ENCODE measurements at regions not wholly inside any gene's neighbourhood (a gene's known extent, or its start where the extent isn't known, plus 50 kb on each side); places are given as distances from the start of the nearest gene placed in this dataset.
"Not testable (repeated sequence)": the region's sequence is repeated elsewhere in the genome, so short reads cannot be mapped to it uniquely, and the experiment has no call there.

DNA sequence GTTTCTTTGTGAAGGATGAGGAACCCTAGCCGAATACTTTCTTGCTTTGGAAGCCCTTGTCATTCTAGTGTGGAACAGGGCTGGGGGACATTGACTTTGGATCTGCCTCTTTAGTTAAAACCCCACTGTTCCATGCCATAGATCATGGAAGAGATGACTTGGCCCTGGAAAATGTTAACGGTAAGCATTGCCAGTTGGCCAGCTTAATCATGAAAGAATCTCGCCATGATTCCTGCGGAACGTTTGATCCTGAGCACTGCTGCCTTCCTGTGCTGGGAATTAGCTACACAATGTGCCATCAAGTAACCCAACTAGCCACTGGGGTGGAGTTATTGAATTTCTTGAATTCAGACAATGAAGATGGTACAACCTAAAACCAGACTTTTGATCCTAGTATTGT lies 177.6 kb upstream of the FZD8 start:
- ATAC-seq (replicated peaks in 1 of 4), result no peak
- ChIA-PET POLR2A (no interaction called here), CTCF (interaction anchor here in 1 of 2 donors (0.6 kb wide), 1 partner anchor 155 kb away, joined by 3 read pairs; no protein-coding TSS in a partner anchor)
- H3K27me3 ChIP-seq (replicated peaks in 1 of 2; ENCODE audit: control insufficient read depth in 2 of 2, extremely low read depth in 1 of 2, insufficient read depth in 2 of 2, low read length in 1 of 2), result no peaks in the 10 kb centered on the region
- peaks cover 4 to 5% (median 4%) of the 10 kb centered on the region in 3 donors for H3K9me3 Mint-ChIP-seq
- H3K27ac Mint-ChIP-seq, result no peak overlapping the region
- H3K36me3 ChIP-seq (ENCODE audit: control insufficient read depth in 2 of 2, extremely low read depth in 1 of 2, insufficient read depth in 1 of 2, low read length in 1 of 2), result no peaks in the 10 kb centered on the region
- H3K4me1 ChIP-seq (ENCODE audit: control insufficient read depth in 1 of 2, extremely low read depth in 1 of 2, insufficient read depth in 2 of 2, low read length in 2 of 2), result no peaks in the 10 kb centered on the region
- no peak overlapping the region for H3K4me3 ChIP-seq (ENCODE audit: control insufficient read depth in 1 of 2, extremely low read depth in 1 of 2, low read length in 1 of 2)
- no peak for DNase-seq
- H3K4me1 Mint-ChIP-seq, result no peaks in the 10 kb centered on the region
- peaks cover 0 to 5% of the 10 kb centered on the region in 2 donors for H3K27me3 Mint-ChIP-seq
- no peaks in the 10 kb centered on the region for H3K9me3 ChIP-seq
- H3K36me3 Mint-ChIP-seq, result no peaks in the 10 kb centered on the region
- WGBS (ENCODE audit: insufficient coverage), result 88% methylated on average over 3 of the region's 5 CpGs
- no peak overlapping the region for H3K27ac ChIP-seq (ENCODE audit: low read length)
- no peak overlapping the region for H3K4me3 Mint-ChIP-seq

DNA sequence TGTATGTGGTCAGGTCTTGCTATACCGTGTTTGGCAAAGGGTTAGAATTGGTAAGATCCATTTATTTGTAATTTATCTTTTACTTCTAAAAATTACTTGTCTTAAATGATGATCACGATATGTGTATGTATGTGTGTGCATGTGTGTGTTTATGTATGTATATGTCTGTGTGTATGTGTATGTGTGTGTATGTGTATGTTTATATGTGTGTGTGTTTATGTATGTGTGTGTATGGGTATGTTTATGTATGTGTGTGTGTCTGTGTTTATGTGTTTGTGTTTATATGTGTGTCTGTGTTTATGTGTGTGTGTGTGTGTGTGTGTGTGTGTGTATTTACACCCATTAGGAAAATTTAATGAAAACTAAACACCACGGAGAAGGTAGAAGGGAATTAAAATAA lies 176.9 kb upstream of the FZD8 start:
- no CpG with 5 or more reads among the region's 3 CpGs for WGBS (ENCODE audit: insufficient coverage)
- H3K9me3 ChIP-seq, result no peaks in the 10 kb centered on the region

DNA sequence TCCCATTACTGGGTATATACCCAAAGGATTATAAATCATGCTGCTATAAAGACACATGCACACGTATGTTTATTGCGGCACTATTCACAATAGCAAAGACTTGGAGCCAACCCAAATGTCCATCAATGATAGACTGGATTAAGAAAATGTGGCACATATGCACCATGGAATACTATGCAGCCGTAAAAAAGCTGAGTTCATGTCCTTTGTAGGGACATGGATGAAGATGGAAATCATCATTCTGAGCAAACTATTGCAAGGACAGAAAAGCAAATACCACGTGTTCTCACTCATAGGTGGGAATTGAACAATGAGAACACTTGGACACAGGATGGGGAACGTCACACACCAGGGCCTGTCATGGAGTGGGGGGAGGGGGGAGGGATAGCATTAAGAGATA lies 175.0 kb upstream of the FZD8 start:
- H3K27ac ChIP-seq (ENCODE audit: low read length); H3K9me3 Mint-ChIP-seq; H3K27me3 Mint-ChIP-seq; H3K4me1 ChIP-seq (ENCODE audit: control insufficient read depth in 1 of 2, extremely low read depth in 1 of 2, insufficient read depth in 2 of 2, low read length in 2 of 2); H3K4me1 Mint-ChIP-seq; H3K27me3 ChIP-seq (replicated peaks in 1 of 2; ENCODE audit: control insufficient read depth in 2 of 2, extremely low read depth in 1 of 2, insufficient read depth in 2 of 2, low read length in 1 of 2); DNase-seq; H3K4me3 Mint-ChIP-seq; POLR2A ChIA-PET; H3K9me3 ChIP-seq; H3K36me3 Mint-ChIP-seq; H3K4me3 ChIP-seq (ENCODE audit: control insufficient read depth in 1 of 2, extremely low read depth in 1 of 2, low read length in 1 of 2); CTCF ChIA-PET; H3K27ac Mint-ChIP-seq; H3K36me3 ChIP-seq (ENCODE audit: control insufficient read depth in 2 of 2, extremely low read depth in 1 of 2, insufficient read depth in 1 of 2, low read length in 1 of 2); ATAC-seq (replicated peaks in 1 of 4): not testable (repeated sequence)
- WGBS (ENCODE audit: insufficient coverage), result 75% methylated on average over 1 of the region's 5 CpGs

More for the DNA sequence above, 176.9 kb upstream of the FZD8 start:
- Histone ChIP-seq H3K36me3 (ENCODE audit: control insufficient read depth in 2 of 2, extremely low read depth in 1 of 2, insufficient read depth in 1 of 2, low read length in 1 of 2) (no peaks in the 10 kb centered on the region), H3K4me1 (ENCODE audit: control insufficient read depth in 1 of 2, extremely low read depth in 1 of 2, insufficient read depth in 2 of 2, low read length in 2 of 2) (no peaks in the 10 kb centered on the region), H3K27ac (ENCODE audit: low read length) (no peak overlapping the region), H3K27me3 (replicated peaks in 1 of 2; ENCODE audit: control insufficient read depth in 2 of 2, extremely low read depth in 1 of 2, insufficient read depth in 2 of 2, low read length in 1 of 2) (no peaks in the 10 kb centered on the region), H3K4me3 (ENCODE audit: control insufficient read depth in 1 of 2, extremely low read depth in 1 of 2, low read length in 1 of 2) (no peak overlapping the region)
- Mint-ChIP-seq H3K36me3 (no peaks in the 10 kb centered on the region), H3K4me3 (no peak overlapping the region), H3K9me3 (peaks cover 4 to 5% (median 4%) of the 10 kb centered on the region in 3 donors), H3K27me3 (peaks cover 0 to 5% of the 10 kb centered on the region in 2 donors), H3K4me1 (no peaks in the 10 kb centered on the region), H3K27ac (no peak overlapping the region)
- ChIA-PET CTCF (interaction anchor here in 1 of 2 donors (0.6 kb wide), 1 partner anchor 154 kb away, joined by 3 read pairs; no protein-coding TSS in a partner anchor), POLR2A (no interaction called here)
- DNase-seq (no peak), ATAC-seq (replicated peaks in 1 of 4) (no peak)

DNA sequence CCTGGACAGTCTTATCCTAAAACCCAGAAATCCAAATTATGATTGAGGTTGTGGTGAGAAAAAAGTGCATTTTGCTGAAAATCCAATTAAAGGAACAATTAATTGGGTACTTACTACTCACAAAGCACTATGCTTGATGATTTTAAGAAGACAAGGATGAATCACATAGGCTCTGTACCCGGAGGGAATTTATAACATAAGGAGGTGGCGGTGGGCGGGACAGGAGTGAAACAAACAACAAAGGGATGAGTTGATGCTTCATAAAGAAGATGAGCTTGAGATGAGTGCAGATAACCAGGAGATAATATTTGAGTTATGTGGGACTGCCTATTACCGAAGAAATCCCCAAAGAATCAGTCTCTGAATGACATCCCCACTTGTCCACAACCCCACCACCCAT lies 171.1 kb upstream of the FZD8 start:
- H3K27me3 Mint-ChIP-seq, result no peaks in the 10 kb centered on the region
- H3K36me3 ChIP-seq (ENCODE audit: control insufficient read depth in 2 of 2, extremely low read depth in 1 of 2, insufficient read depth in 1 of 2, low read length in 1 of 2), result no peaks in the 10 kb centered on the region
- H3K4me1 ChIP-seq (ENCODE audit: control insufficient read depth in 1 of 2, extremely low read depth in 1 of 2, insufficient read depth in 2 of 2, low read length in 2 of 2), result no peaks in the 10 kb centered on the region
- no peaks in the 10 kb centered on the region for H3K36me3 Mint-ChIP-seq
- no peaks in the 10 kb centered on the region for H3K4me1 Mint-ChIP-seq
- no peaks in the 10 kb centered on the region for H3K9me3 ChIP-seq
- H3K27ac ChIP-seq (ENCODE audit: low read length), result no peak overlapping the region
- H3K4me3 Mint-ChIP-seq, result no peak overlapping the region
- ATAC-seq (replicated peaks in 1 of 4) (no peak), DNase-seq (no peak)
- CTCF ChIA-PET, result no interaction called here
- no peak overlapping the region for H3K4me3 ChIP-seq (ENCODE audit: control insufficient read depth in 1 of 2, extremely low read depth in 1 of 2, low read length in 1 of 2)
- peaks cover 5 to 18% (median 12%) of the 10 kb centered on the region in 3 donors for H3K9me3 Mint-ChIP-seq
- no peak overlapping the region for H3K27ac Mint-ChIP-seq
- POLR2A ChIA-PET, result no interaction called here
- no CpG with 5 or more reads among the region's 4 CpGs for WGBS (ENCODE audit: insufficient coverage)
- H3K27me3 ChIP-seq (replicated peaks in 1 of 2; ENCODE audit: control insufficient read depth in 2 of 2, extremely low read depth in 1 of 2, insufficient read depth in 2 of 2, low read length in 1 of 2), result no peaks in the 10 kb centered on the region

DNA sequence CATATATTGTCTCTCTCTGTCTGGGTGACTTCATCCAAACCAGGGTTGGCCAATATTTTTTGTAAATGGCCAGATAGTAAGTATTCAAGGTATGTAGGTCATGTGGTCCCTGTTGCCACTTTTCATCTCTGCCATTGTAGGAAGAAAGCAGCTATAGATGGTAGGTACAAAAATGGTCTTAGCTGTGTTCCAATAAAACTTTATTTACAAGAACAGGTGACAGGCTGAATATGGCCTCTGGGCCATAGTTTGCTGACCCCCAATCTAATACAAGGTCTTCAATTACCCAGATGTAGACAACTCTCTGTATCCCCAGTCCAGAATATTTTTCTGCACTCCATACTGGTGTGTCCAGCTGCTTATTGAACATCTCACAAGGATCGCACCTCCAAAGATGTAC lies 166.2 kb upstream of the FZD8 start:
- H3K4me1 ChIP-seq (ENCODE audit: control insufficient read depth in 1 of 2, extremely low read depth in 1 of 2, insufficient read depth in 2 of 2, low read length in 2 of 2), result no peaks in the 10 kb centered on the region
- CTCF ChIA-PET, result no interaction called here
- Mint-ChIP-seq H3K27ac (no peak overlapping the region), H3K36me3 (no peaks in the 10 kb centered on the region), H3K27me3 (no peaks in the 10 kb centered on the region), H3K4me3 (no peak overlapping the region), H3K4me1 (no peaks in the 10 kb centered on the region), H3K9me3 (peaks cover 9 to 13% (median 10%) of the 10 kb centered on the region in 3 donors)
- no peaks in the 10 kb centered on the region for H3K27me3 ChIP-seq (replicated peaks in 1 of 2; ENCODE audit: control insufficient read depth in 2 of 2, extremely low read depth in 1 of 2, insufficient read depth in 2 of 2, low read length in 1 of 2)
- H3K27ac ChIP-seq (ENCODE audit: low read length), result no peak overlapping the region
- H3K9me3 ChIP-seq, result no peaks in the 10 kb centered on the region
- H3K4me3 ChIP-seq (ENCODE audit: control insufficient read depth in 1 of 2, extremely low read depth in 1 of 2, low read length in 1 of 2), result no peak overlapping the region
- no peak for ATAC-seq (replicated peaks in 1 of 4)
- H3K36me3 ChIP-seq (ENCODE audit: control insufficient read depth in 2 of 2, extremely low read depth in 1 of 2, insufficient read depth in 1 of 2, low read length in 1 of 2), result no peaks in the 10 kb centered on the region
- DNase-seq, result no peak
- POLR2A ChIA-PET, result no interaction called here
- WGBS (ENCODE audit: insufficient coverage), result no CpG with 5 or more reads among the region's 1 CpG

DNA sequence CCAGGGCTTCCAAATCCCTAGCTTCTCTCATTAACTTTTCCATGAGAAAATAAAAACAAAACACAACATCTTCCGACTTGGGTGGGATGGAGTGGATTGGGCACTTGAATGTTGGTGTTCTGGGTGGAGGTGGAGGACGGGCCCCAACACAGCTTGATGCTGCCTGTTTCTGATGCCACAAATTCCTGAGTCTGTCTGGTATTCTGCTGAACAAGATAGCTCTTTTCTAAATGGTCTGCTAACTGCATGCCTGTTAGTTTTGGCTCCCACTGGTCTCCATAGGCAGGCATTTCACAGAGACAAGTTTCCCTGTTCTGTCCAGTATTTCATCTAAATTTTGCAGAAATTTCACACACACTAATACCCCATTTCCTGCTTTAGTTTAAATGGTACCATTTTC lies 160.9 kb upstream of the FZD8 start:
- DNase-seq (no peak), ATAC-seq (replicated peaks in 1 of 4) (no peak)
- WGBS (ENCODE audit: insufficient coverage), result 83% methylated on average over 1 of the region's 2 CpGs
- H3K4me3 Mint-ChIP-seq, result no peak overlapping the region
- peaks cover 0 to 8% (median 6%) of the 10 kb centered on the region in 3 donors for H3K9me3 Mint-ChIP-seq
- CTCF ChIA-PET, result no interaction called here
- no peaks in the 10 kb centered on the region for H3K4me1 ChIP-seq (ENCODE audit: control insufficient read depth in 1 of 2, extremely low read depth in 1 of 2, insufficient read depth in 2 of 2, low read length in 2 of 2)
- H3K9me3 ChIP-seq, result no peaks in the 10 kb centered on the region
- peaks cover 0 to 3% of the 10 kb centered on the region in 2 donors for H3K27me3 Mint-ChIP-seq
- H3K27ac Mint-ChIP-seq, result no peak overlapping the region
- POLR2A ChIA-PET, result no interaction called here
- H3K36me3 Mint-ChIP-seq, result no peaks in the 10 kb centered on the region
- no peak overlapping the region for H3K27ac ChIP-seq (ENCODE audit: low read length)
- H3K4me1 Mint-ChIP-seq, result no peaks in the 10 kb centered on the region
- H3K27me3 ChIP-seq (replicated peaks in 1 of 2; ENCODE audit: control insufficient read depth in 2 of 2, extremely low read depth in 1 of 2, insufficient read depth in 2 of 2, low read length in 1 of 2), result no peaks in the 10 kb centered on the region
- H3K36me3 ChIP-seq (ENCODE audit: control insufficient read depth in 2 of 2, extremely low read depth in 1 of 2, insufficient read depth in 1 of 2, low read length in 1 of 2), result no peaks in the 10 kb centered on the region
- H3K4me3 ChIP-seq (ENCODE audit: control insufficient read depth in 1 of 2, extremely low read depth in 1 of 2, low read length in 1 of 2), result no peak overlapping the region

DNA sequence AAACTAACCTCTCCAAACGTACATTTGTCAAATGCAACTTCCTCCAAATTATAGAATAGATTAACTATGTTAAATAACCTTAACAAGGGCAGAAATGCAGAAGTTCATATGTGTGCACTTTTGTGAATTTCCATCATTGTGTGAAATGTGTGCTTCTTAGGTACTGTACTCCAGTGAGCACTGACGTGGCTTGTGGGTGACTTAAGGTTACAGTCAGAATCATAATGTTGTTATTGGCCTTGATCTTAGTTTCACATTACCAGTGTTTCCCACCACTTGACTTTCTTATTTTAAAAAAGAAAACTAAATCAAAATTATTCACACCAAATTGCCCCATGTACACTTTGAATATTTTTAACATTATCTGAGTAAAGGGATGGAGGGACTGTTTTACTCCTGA lies 155.1 kb upstream of the FZD8 start:
- H3K9me3 ChIP-seq, result no peaks in the 10 kb centered on the region
- Mint-ChIP-seq H3K9me3 (peaks cover 0 to 5% (median 4%) of the 10 kb centered on the region in 3 donors), H3K4me1 (no peaks in the 10 kb centered on the region), H3K27me3 (peaks cover 0 to 6% of the 10 kb centered on the region in 2 donors), H3K4me3 (no peak overlapping the region), H3K36me3 (no peaks in the 10 kb centered on the region), H3K27ac (no peak overlapping the region)
- H3K4me1 ChIP-seq (ENCODE audit: control insufficient read depth in 1 of 2, extremely low read depth in 1 of 2, insufficient read depth in 2 of 2, low read length in 2 of 2), result no peaks in the 10 kb centered on the region
- ChIA-PET POLR2A (no interaction called here), CTCF (no interaction called here)
- no peak for ATAC-seq (replicated peaks in 1 of 4)
- no peak overlapping the region for H3K27ac ChIP-seq (ENCODE audit: low read length)
- DNase-seq, result no peak
- H3K27me3 ChIP-seq (replicated peaks in 1 of 2; ENCODE audit: control insufficient read depth in 2 of 2, extremely low read depth in 1 of 2, insufficient read depth in 2 of 2, low read length in 1 of 2), result peaks cover 0 to 6% of the 10 kb centered on the region in 2 experiments
- no peak overlapping the region for H3K4me3 ChIP-seq (ENCODE audit: control insufficient read depth in 1 of 2, extremely low read depth in 1 of 2, low read length in 1 of 2)
- no CpG with 5 or more reads among the region's 2 CpGs for WGBS (ENCODE audit: insufficient coverage)
- no peaks in the 10 kb centered on the region for H3K36me3 ChIP-seq (ENCODE audit: control insufficient read depth in 2 of 2, extremely low read depth in 1 of 2, insufficient read depth in 1 of 2, low read length in 1 of 2)
